Body of pancreas (tissue), 4 donors: ENCODE measurements at regions not wholly inside any gene's neighbourhood (a gene's known extent, or its start where the extent isn't known, plus 50 kb on each side); places are given as distances from the start of the nearest gene placed in this dataset.

Experiments used
- ATAC-seq: fragments of 150-250 bp; one replicate; pipeline ENCODE4 v1.9.1; 2016
- DNase-seq, 4 donors: peaks; one replicate each; pipeline ENCODE4 v3.0.0-alpha.2; 2019
- H3K27ac ChIP-seq, 4 donors: fragments of 200-600 bp; sonication (generic); 1 replicate in 3 of 4; 2 replicates in 1 of 4; pipeline versions ENCODE4 v1.5.1 to v1.6.1; 2016 to 2019; ENCODE audit warnings: mild to moderate bottlenecking in 1 of 4, mixed read lengths in 1 of 4, moderate library complexity in 1 of 4
- H3K27me3 ChIP-seq, 2 donors: fragments of 200-600 bp; sonication (generic); one replicate each; pipeline ENCODE4 v1.6.0; 2016; ENCODE audit warnings: mild to moderate bottlenecking in 1 of 2
- H3K36me3 ChIP-seq, 2 donors: fragments of 200-600 bp; sonication (generic); replicated peaks in 1 of 2; 2 replicates each; pipeline ENCODE4 v1.5.1; 2016; ENCODE audit warnings: low read depth in 2 of 2; ENCODE audit not compliant: insufficient read depth in 1 of 2
- H3K4me1 ChIP-seq: fragments of 200-600 bp; sonication (generic); one replicate; pipeline ENCODE4 v1.6.0; 2016
- H3K4me3 ChIP-seq, 2 donors: fragments of 200-600 bp; sonication (generic); 1 replicate in 1 of 2; 2 replicates in 1 of 2; pipeline ENCODE4 v1.5.1; 2016 to 2019
- H3K9me3 ChIP-seq, 3 donors: fragments of 200-600 bp; sonication (generic); 1 replicate in 2 of 3; 2 replicates in 1 of 3; pipeline ENCODE4 v1.5.1; 2016
- CTCF ChIP-seq, 7 experiments: fragments of 450-650 bp in 4 of 7; fragments of 200-600 bp in 3 of 7; sonication (generic) in 3 of 7; IDR thresholded peaks; one replicate each; pipeline ENCODE4 v1.5.1; 2016 to 2019; ENCODE audit warnings: antibody characterized with exemption in 7 of 7
- POLR2A ChIP-seq, 3 donors: fragments of 450-650 bp; IDR thresholded peaks; one replicate each; pipeline ENCODE4 v1.6.1; 2016; ENCODE audit warnings: antibody characterized with exemption in 3 of 3, mild to moderate bottlenecking in 2 of 3
- WGBS, 2 donors: methylation state at CpG; one replicate each; pipeline ENCODE4 v1.1.5; 2017; 5-methylcytosine and 5-hydroxymethylcytosine counted together
- intact Hi-C: fragments of 100-400 bp; cut with DNase I; formaldehyde crosslinking; loops from one replicate; pipeline ENCODE4 v1.15.1; 2023

- H3K9me3 ChIP-seq: no peaks in the 10 kb centered on the region
- no peak overlapping the region for H3K27ac ChIP-seq
- TF ChIP-seq POLR2A (IDR thresholded peaks at IDR 0.05) (no peak), CTCF (IDR thresholded peaks at IDR 0.05) (no peak)
- H3K4me3 ChIP-seq: no peak overlapping the region
- H3K4me1 ChIP-seq: no peaks in the 10 kb centered on the region
- 11 to 16% methylated on average over 1 of the region's 1 CpG for WGBS, 2 donors
- DNase-seq (no peak), ATAC-seq (no peak)
- H3K36me3 ChIP-seq: no peaks in the 10 kb centered on the region
- intact Hi-C loops: no loop called here
- no peaks in the 10 kb centered on the region for H3K27me3 ChIP-seq
Measured at GRCh38 chr11:29959488-29959887, 57.3 kb downstream of the KCNA4 start.

- DNase-seq (no peak), ATAC-seq (no peak)
- Histone ChIP-seq H3K27me3 (no peaks in the 10 kb centered on the region), H3K9me3 (no peaks in the 10 kb centered on the region), H3K4me3 (no peak overlapping the region), H3K36me3 (no peaks in the 10 kb centered on the region), H3K27ac (no peak overlapping the region), H3K4me1 (no peaks in the 10 kb centered on the region)
- intact Hi-C loops: no loop called here
- TF ChIP-seq CTCF (IDR thresholded peaks at IDR 0.05) (no peak), POLR2A (IDR thresholded peaks at IDR 0.05) (no peak)
- WGBS, 2 donors: 14 to 17% methylated on average over 4 of the region's 4 CpGs
Measured at GRCh38 chr11:29957431-29957830, 59.4 kb downstream of the KCNA4 start.

- no peak for TF ChIP-seq POLR2A (IDR thresholded peaks at IDR 0.05)
- no peak for TF ChIP-seq CTCF (IDR thresholded peaks at IDR 0.05)
- Histone ChIP-seq H3K36me3 (no peaks in the 10 kb centered on the region), H3K27me3 (no peaks in the 10 kb centered on the region), H3K4me1 (no peaks in the 10 kb centered on the region), H3K4me3 (no peak overlapping the region), H3K9me3 (no peaks in the 10 kb centered on the region), H3K27ac (no peak overlapping the region)
- no peak for DNase-seq
- ATAC-seq: no peak
- intact Hi-C loops: no loop called here
- 65 to 71% methylated on average over 2 of the region's 2 CpGs for WGBS, 2 donors
Measured at GRCh38 chr11:29956076-29956556, 60.7 kb downstream of the KCNA4 start.

GRCh38 chr11:29943347-29943746 is 73.5 kb downstream of the KCNA4 start:
- ATAC-seq (no peak), DNase-seq (no peak)
- H3K4me3 ChIP-seq: no peak overlapping the region
- no peaks in the 10 kb centered on the region for H3K27me3 ChIP-seq
- no peak for TF ChIP-seq POLR2A (IDR thresholded peaks at IDR 0.05)
- no peak for TF ChIP-seq CTCF (IDR thresholded peaks at IDR 0.05)
- no peaks in the 10 kb centered on the region for H3K4me1 ChIP-seq
- no peak overlapping the region for H3K27ac ChIP-seq
- intact Hi-C loops: no loop called here
- H3K36me3 ChIP-seq: no peaks in the 10 kb centered on the region
- no peaks in the 10 kb centered on the region for H3K9me3 ChIP-seq

GRCh38 chr11:29937526-29937925 is 79.3 kb downstream of the KCNA4 start:
- no peak overlapping the region for H3K4me3 ChIP-seq
- no peaks in the 10 kb centered on the region for H3K4me1 ChIP-seq
- 60 to 66% methylated on average over 4 of the region's 4 CpGs for WGBS, 2 donors
- no peaks in the 10 kb centered on the region for H3K36me3 ChIP-seq
- no peak overlapping the region for H3K27ac ChIP-seq
- DNase-seq (no peak), ATAC-seq (no peak)
- H3K27me3 ChIP-seq: no peaks in the 10 kb centered on the region
- no peaks in the 10 kb centered on the region for H3K9me3 ChIP-seq
- TF ChIP-seq CTCF (IDR thresholded peaks at IDR 0.05) (no peak), POLR2A (IDR thresholded peaks at IDR 0.05) (no peak)
- intact Hi-C loops: no loop called here
